HG02884 (cell line): ENCODE measurements at regions not wholly inside any gene's neighbourhood (a gene's known extent, or its start where the extent isn't known, plus 50 kb on each side); places are given as distances from the start of the nearest gene placed in this dataset.
"Not testable (repeated sequence)": the region's sequence is repeated elsewhere in the genome, so short reads cannot be mapped to it uniquely, and the experiment has no call there.

Experiments
- ATAC-seq: cut with Tn5 transposase; IDR thresholded peaks from one replicate; pipeline ENCODE4 v1.9.1; 2021; ENCODE audit warnings: mild to moderate bottlenecking, moderate library complexity; ENCODE audit not compliant: unreplicated experiment

- ATAC-seq = no peak
Observed at GRCh38 chr2:38149531-38149930, 73.6 kb upstream of the CYP1B1 start.

- no peak for ATAC-seq
Observed at GRCh38 chr2:38148501-38148900, 72.5 kb upstream of the CYP1B1 start.

- no peak for ATAC-seq
Observed at GRCh38 chr2:38147333-38148121, 71.6 kb upstream of the CYP1B1 start.

GRCh38 chr2:38146907-38147307 lies 71.0 kb upstream of the CYP1B1 start:
- ATAC-seq = peak; percentile 90

- ATAC-seq = peak; percentile 71
Observed at GRCh38 chr2:38146275-38146906, 70.4 kb upstream of the CYP1B1 start.

- ATAC-seq = no peak
Observed at GRCh38 chr2:38145236-38145635, 69.3 kb upstream of the CYP1B1 start.

- no peak for ATAC-seq
Observed at GRCh38 chr2:38142627-38143026, 66.7 kb upstream of the CYP1B1 start.

- no peak for ATAC-seq
Observed at GRCh38 chr2:38141501-38141900, 65.5 kb upstream of the CYP1B1 start.

- no peak for ATAC-seq
Observed at GRCh38 chr2:38138996-38139395, 63.0 kb upstream of the CYP1B1 start.

GRCh38 chr2:38138419-38138818 lies 62.5 kb upstream of the CYP1B1 start:
- ATAC-seq = no peak

- not testable (repeated sequence) for ATAC-seq
Observed at GRCh38 chr2:38137958-38138357, 62.0 kb upstream of the CYP1B1 start.

GRCh38 chr2:38131676-38132075 lies 55.7 kb upstream of the CYP1B1 start:
- ATAC-seq = no peak

- no peak for ATAC-seq
Observed at GRCh38 chr2:38130876-38131275, 54.9 kb upstream of the CYP1B1 start.

- no peak for ATAC-seq
Observed at GRCh38 chr2:38129987-38130386, 54.0 kb upstream of the CYP1B1 start.

GRCh38 chr2:38129481-38129880 lies 53.5 kb upstream of the CYP1B1 start:
- ATAC-seq = no peak

- ATAC-seq = no peak
Observed at GRCh38 chr2:38128653-38129052, 52.7 kb upstream of the CYP1B1 start.

GRCh38 chr2:38127277-38127676 lies 51.3 kb upstream of the CYP1B1 start:
- no peak for ATAC-seq

GRCh38 chr2:38125842-38126241 lies 49.9 kb upstream of the CYP1B1 start:
- no peak for ATAC-seq
